Omental fat pad (tissue), 3 donors: ENCODE measurements at regions not wholly inside any gene's neighbourhood (a gene's known extent, or its start where the extent isn't known, plus 50 kb on each side); places are given as distances from the start of the nearest gene placed in this dataset.

Experiments used
- ATAC-seq: fragments of 150-250 bp; one replicate; pipeline ENCODE4 v1.9.1; 2016; ENCODE audit warnings: mild to moderate bottlenecking, moderate library complexity; ENCODE audit not compliant: low FRiP score
- DNase-seq: peaks from one replicate; pipeline ENCODE4 v3.0.0-alpha.2; 2019; ENCODE audit warnings: low spot score
- CTCF ChIP-seq, 3 donors: fragments of 450-650 bp; IDR thresholded peaks; one replicate each; pipeline ENCODE4 v1.5.1; 2016 to 2017; ENCODE audit warnings: antibody characterized with exemption in 3 of 3, mild to moderate bottlenecking in 3 of 3, moderate library complexity in 2 of 3

GRCh38 chr10:111539246-111539645, 462.4 kb downstream of the ADRA2A start:
- TF ChIP-seq CTCF (IDR thresholded peaks at IDR 0.05), result no peak
- ATAC-seq (no peak), DNase-seq (no peak)

GRCh38 chr10:111543854-111544253, 467.0 kb downstream of the ADRA2A start:
- ATAC-seq (no peak), DNase-seq (no peak)
- no peak for TF ChIP-seq CTCF (IDR thresholded peaks at IDR 0.05)

GRCh38 chr10:111545861-111546605, 469.2 kb downstream of the ADRA2A start:
- no peak for TF ChIP-seq CTCF (IDR thresholded peaks at IDR 0.05)
- DNase-seq (no peak), ATAC-seq (no peak)

- TF ChIP-seq CTCF (IDR thresholded peaks at IDR 0.05), result no peak
- DNase-seq (no peak), ATAC-seq (no peak)
Measured at GRCh38 chr10:111548084-111548726, 471.4 kb downstream of the ADRA2A start.

GRCh38 chr10:111551001-111551400, 474.2 kb downstream of the ADRA2A start:
- ATAC-seq, result no peak
- no peak for DNase-seq
- no peak for TF ChIP-seq CTCF (IDR thresholded peaks at IDR 0.05)

GRCh38 chr10:111556666-111557065, 479.8 kb downstream of the ADRA2A start:
- no peak for TF ChIP-seq CTCF (IDR thresholded peaks at IDR 0.05)
- no peak for ATAC-seq
- DNase-seq, result no peak

- no peak for ATAC-seq
- no peak for DNase-seq
- TF ChIP-seq CTCF (IDR thresholded peaks at IDR 0.05), result no peak
Measured at GRCh38 chr10:111558211-111558610, 481.4 kb downstream of the ADRA2A start.
